ENCODE measurements at regions not wholly inside any gene's neighbourhood (a gene's known extent, or its start where the extent isn't known, plus 50 kb on each side); places are given as distances from the start of the nearest gene placed in this dataset.

GRCh38 chr18:44093253-44093652 is 587.4 kb upstream of the SETBP1 start:
- no peak for ATAC-seq
- Mint-ChIP-seq H3K27ac (no peak overlapping the region), H3K27me3 (no peaks in the 10 kb centered on the region), H3K4me3 (no peak overlapping the region), H3K36me3 (ENCODE audit: low read depth) (no peaks in the 10 kb centered on the region), H3K4me1 (no peaks in the 10 kb centered on the region)
- no peak for DNase-seq
- H3K9me3 ChIP-seq (ENCODE audit: control insufficient read depth, low read length, poor library complexity, severe bottlenecking), result no peaks in the 10 kb centered on the region

DNA sequence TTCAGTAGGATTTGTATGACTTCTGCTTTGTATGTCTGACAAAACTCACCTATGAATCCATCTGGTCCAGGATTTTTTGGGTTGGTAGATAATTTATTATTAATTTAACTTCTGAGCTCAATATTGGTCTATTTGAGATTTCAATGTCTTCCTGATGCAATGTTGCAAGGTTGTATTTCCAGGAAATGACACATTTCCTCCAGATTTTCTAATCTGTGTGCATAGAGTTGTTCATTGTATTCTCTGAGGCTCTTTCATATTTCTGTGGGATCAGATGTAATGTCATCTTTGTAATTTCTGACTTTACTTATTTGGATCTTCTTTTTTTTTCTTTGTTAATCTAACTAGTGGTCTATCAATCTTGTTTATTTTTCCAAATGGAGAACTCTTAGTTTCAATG is 584.7 kb upstream of the SETBP1 start:
- H3K27ac Mint-ChIP-seq, result no peak overlapping the region
- no peak overlapping the region for H3K4me3 Mint-ChIP-seq
- no peaks in the 10 kb centered on the region for H3K27me3 Mint-ChIP-seq
- DNase-seq (no peak), ATAC-seq (no peak)
- H3K36me3 Mint-ChIP-seq (ENCODE audit: low read depth), result no peaks in the 10 kb centered on the region
- H3K9me3 ChIP-seq (ENCODE audit: control insufficient read depth, low read length, poor library complexity, severe bottlenecking), result no peaks in the 10 kb centered on the region
- H3K4me1 Mint-ChIP-seq, result no peaks in the 10 kb centered on the region

- Mint-ChIP-seq H3K4me3 (no peak overlapping the region), H3K27me3 (no peaks in the 10 kb centered on the region), H3K36me3 (ENCODE audit: low read depth) (no peaks in the 10 kb centered on the region), H3K4me1 (no peaks in the 10 kb centered on the region), H3K27ac (no peak overlapping the region)
- DNase-seq, result no peak
- no peak for ATAC-seq
- H3K9me3 ChIP-seq (ENCODE audit: control insufficient read depth, low read length, poor library complexity, severe bottlenecking), result no peaks in the 10 kb centered on the region
These were observed 582.1 kb upstream of the SETBP1 start for GRCh38 chr18:44098551-44099098.

DNA sequence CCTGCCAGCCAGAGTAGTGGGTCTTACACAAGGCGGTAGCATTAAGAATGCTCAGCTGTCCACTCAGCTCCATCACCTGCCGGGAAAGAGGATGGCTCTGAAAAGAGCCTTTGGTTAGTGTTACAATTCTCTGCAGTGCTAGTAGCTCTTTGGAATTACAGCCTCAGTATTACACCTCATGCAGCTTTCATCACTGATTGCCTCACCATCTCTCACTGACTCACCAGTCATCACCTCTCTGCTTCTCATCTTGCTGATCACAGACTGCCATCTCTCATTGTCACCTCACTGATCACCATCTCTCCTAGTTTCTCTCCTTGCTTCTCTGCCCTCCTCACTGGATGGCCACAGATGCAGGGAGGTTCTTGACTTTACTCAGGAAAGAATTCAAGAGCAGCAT is 573.5 kb upstream of the SETBP1 start:
- H3K4me3 Mint-ChIP-seq, result no peak overlapping the region
- H3K9me3 ChIP-seq (ENCODE audit: control insufficient read depth, low read length, poor library complexity, severe bottlenecking), result no peaks in the 10 kb centered on the region
- H3K36me3 Mint-ChIP-seq (ENCODE audit: low read depth), result no peaks in the 10 kb centered on the region
- H3K27me3 Mint-ChIP-seq, result no peaks in the 10 kb centered on the region
- ATAC-seq, result no peak
- no peak for DNase-seq
- no peaks in the 10 kb centered on the region for H3K4me1 Mint-ChIP-seq
- H3K27ac Mint-ChIP-seq, result no peak overlapping the region

GRCh38 chr18:44111337-44111736 is 569.4 kb upstream of the SETBP1 start:
- Mint-ChIP-seq H3K36me3 (ENCODE audit: low read depth) (no peaks in the 10 kb centered on the region), H3K4me1 (no peaks in the 10 kb centered on the region), H3K27ac (no peak overlapping the region), H3K27me3 (no peaks in the 10 kb centered on the region), H3K4me3 (no peak overlapping the region)
- DNase-seq, result no peak
- H3K9me3 ChIP-seq (ENCODE audit: control insufficient read depth, low read length, poor library complexity, severe bottlenecking), result no peaks in the 10 kb centered on the region
- no peak for ATAC-seq

- no peaks in the 10 kb centered on the region for H3K27me3 Mint-ChIP-seq
- no peak for DNase-seq
- H3K36me3 Mint-ChIP-seq (ENCODE audit: low read depth), result no peaks in the 10 kb centered on the region
These were observed 562.9 kb upstream of the SETBP1 start for GRCh38 chr18:44117821-44118220.

GRCh38 chr18:44119607-44120006 is 561.1 kb upstream of the SETBP1 start:
- H3K36me3 Mint-ChIP-seq (ENCODE audit: low read depth), result no peaks in the 10 kb centered on the region
- no peaks in the 10 kb centered on the region for H3K27me3 Mint-ChIP-seq
- H3K27ac Mint-ChIP-seq, result no peak overlapping the region
- DNase-seq, result no peak
- no peak for ATAC-seq
- no peaks in the 10 kb centered on the region for H3K4me1 Mint-ChIP-seq
- H3K4me3 Mint-ChIP-seq, result no peak overlapping the region
- no peaks in the 10 kb centered on the region for H3K9me3 ChIP-seq (ENCODE audit: control insufficient read depth, low read length, poor library complexity, severe bottlenecking)

More at GRCh38 chr18:44117821-44118220, 562.9 kb upstream of the SETBP1 start:
- Mint-ChIP-seq H3K4me3 (no peak overlapping the region), H3K4me1 (no peaks in the 10 kb centered on the region), H3K27ac (no peak overlapping the region)
- no peak for ATAC-seq
- no peaks in the 10 kb centered on the region for H3K9me3 ChIP-seq (ENCODE audit: control insufficient read depth, low read length, poor library complexity, severe bottlenecking)

DNA sequence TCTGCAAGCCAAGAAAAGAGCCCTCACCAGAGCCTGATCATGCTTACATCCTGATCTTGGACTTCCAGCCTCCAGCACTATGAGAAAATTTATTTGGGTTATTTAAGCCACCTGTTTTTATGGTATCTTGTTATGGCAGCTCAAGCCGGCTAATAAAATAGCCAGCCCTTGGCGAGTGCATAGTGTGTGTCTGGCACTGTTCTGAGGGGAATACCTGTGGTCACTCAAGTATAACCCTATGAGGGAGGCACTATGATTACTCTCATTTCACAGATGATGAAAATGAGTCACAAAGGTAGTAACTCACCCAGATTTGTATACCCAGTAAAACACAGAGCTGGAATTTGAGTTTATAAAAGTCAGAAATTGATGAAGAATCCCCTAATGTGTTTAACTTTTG is 556.9 kb upstream of the SETBP1 start:
- no peak for DNase-seq

DNA sequence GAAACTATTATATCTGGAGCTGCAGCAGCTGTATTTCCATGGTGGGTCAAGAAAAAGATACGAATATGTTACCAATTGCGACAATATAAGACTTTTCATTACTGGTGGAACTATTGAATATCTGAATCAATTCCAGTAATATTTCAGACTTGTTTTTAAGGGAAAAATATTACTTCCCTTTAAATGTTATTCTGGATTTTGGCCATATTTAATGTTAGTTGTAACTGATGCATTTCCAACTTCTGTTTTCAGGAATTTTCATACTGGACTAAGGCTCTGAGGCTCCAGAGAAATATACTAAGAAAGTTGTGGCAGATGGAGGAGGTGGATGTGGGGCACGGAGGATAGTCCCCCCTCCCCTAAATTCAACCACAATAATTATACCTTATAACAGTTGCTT is 555.2 kb upstream of the SETBP1 start:
- H3K27me3 Mint-ChIP-seq, result no peaks in the 10 kb centered on the region
- no peaks in the 10 kb centered on the region for H3K36me3 Mint-ChIP-seq (ENCODE audit: low read depth)
- no peak overlapping the region for H3K4me3 Mint-ChIP-seq
- DNase-seq (no peak), ATAC-seq (no peak)
- no peaks in the 10 kb centered on the region for H3K4me1 Mint-ChIP-seq
- H3K27ac Mint-ChIP-seq, result no peak overlapping the region
- H3K9me3 ChIP-seq (ENCODE audit: control insufficient read depth, low read length, poor library complexity, severe bottlenecking), result no peaks in the 10 kb centered on the region

More for the DNA sequence above, 556.9 kb upstream of the SETBP1 start:
- Mint-ChIP-seq H3K4me1 (no peaks in the 10 kb centered on the region), H3K36me3 (ENCODE audit: low read depth) (no peaks in the 10 kb centered on the region), H3K27me3 (no peaks in the 10 kb centered on the region), H3K27ac (no peak overlapping the region), H3K4me3 (no peak overlapping the region)
- no peaks in the 10 kb centered on the region for H3K9me3 ChIP-seq (ENCODE audit: control insufficient read depth, low read length, poor library complexity, severe bottlenecking)
- ATAC-seq, result no peak

GRCh38 chr18:44126598-44126997 is 554.1 kb upstream of the SETBP1 start:
- Mint-ChIP-seq H3K36me3 (ENCODE audit: low read depth) (no peaks in the 10 kb centered on the region), H3K27ac (no peak overlapping the region), H3K27me3 (no peaks in the 10 kb centered on the region), H3K4me3 (no peak overlapping the region), H3K4me1 (no peaks in the 10 kb centered on the region)
- ATAC-seq (no peak), DNase-seq (no peak)
- H3K9me3 ChIP-seq (ENCODE audit: control insufficient read depth, low read length, poor library complexity, severe bottlenecking), result no peaks in the 10 kb centered on the region

DNA sequence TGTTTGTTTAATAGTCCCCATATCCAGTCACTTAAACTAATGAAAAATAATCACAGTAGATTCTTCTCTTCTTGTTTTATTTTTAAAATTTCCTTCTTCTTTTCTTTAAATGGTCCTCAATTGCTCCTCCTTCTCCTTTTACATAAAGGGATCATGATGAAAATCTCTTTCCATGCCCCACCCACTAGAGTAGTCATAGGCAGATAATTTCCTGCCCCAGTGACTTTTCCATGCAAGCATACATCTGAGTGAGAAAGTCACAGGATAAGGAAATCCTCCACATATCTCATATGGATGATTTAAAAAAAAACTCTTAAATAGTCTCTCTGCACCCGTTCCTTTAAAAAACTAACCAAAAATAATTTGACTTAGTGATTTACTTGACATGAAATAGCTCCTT is 552.3 kb upstream of the SETBP1 start:
- ATAC-seq (no peak), DNase-seq (no peak)
- Mint-ChIP-seq H3K36me3 (ENCODE audit: low read depth) (no peaks in the 10 kb centered on the region), H3K4me1 (no peaks in the 10 kb centered on the region), H3K27ac (no peak overlapping the region), H3K4me3 (no peak overlapping the region), H3K27me3 (no peaks in the 10 kb centered on the region)
- no peaks in the 10 kb centered on the region for H3K9me3 ChIP-seq (ENCODE audit: control insufficient read depth, low read length, poor library complexity, severe bottlenecking)

GRCh38 chr18:44130376-44130942 is 550.2 kb upstream of the SETBP1 start:
- H3K36me3 Mint-ChIP-seq (ENCODE audit: low read depth), result no peaks in the 10 kb centered on the region
- ATAC-seq, result no peak
- DNase-seq, result no peak
- no peaks in the 10 kb centered on the region for H3K27me3 Mint-ChIP-seq
- no peak overlapping the region for H3K27ac Mint-ChIP-seq
- no peaks in the 10 kb centered on the region for H3K9me3 ChIP-seq (ENCODE audit: control insufficient read depth, low read length, poor library complexity, severe bottlenecking)
- no peak overlapping the region for H3K4me3 Mint-ChIP-seq
- no peaks in the 10 kb centered on the region for H3K4me1 Mint-ChIP-seq

DNA sequence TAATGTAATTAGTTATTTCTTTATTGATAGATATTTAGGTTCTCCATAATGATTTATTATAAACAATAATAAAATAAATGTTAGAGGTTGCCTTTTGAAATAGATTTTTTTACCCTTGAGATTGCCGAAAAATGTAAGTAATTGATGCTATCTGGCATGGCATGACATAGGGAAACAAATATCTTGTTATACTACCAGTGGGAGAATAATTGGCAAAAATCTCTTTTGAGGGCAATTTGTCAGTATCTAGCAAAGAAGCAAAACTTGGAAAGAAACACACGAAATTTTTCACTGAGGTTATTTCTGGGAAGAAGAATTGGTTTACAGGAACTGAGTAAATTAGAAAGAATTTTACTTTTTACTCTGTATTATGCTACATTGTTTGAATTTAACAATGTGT is 547.2 kb upstream of the SETBP1 start:
- no peak overlapping the region for H3K27ac Mint-ChIP-seq
- ATAC-seq (no peak), DNase-seq (no peak)
- H3K9me3 ChIP-seq (ENCODE audit: control insufficient read depth, low read length, poor library complexity, severe bottlenecking), result no peaks in the 10 kb centered on the region
- H3K4me1 Mint-ChIP-seq, result no peaks in the 10 kb centered on the region
- no peaks in the 10 kb centered on the region for H3K27me3 Mint-ChIP-seq
- H3K4me3 Mint-ChIP-seq, result no peak overlapping the region
- no peaks in the 10 kb centered on the region for H3K36me3 Mint-ChIP-seq (ENCODE audit: low read depth)

- ATAC-seq, result no peak
These were observed 546.2 kb upstream of the SETBP1 start for GRCh38 chr18:44134447-44134846.

More at GRCh38 chr18:44134447-44134846, 546.2 kb upstream of the SETBP1 start:
- Mint-ChIP-seq H3K36me3 (ENCODE audit: low read depth) (no peaks in the 10 kb centered on the region), H3K27ac (no peak overlapping the region), H3K4me3 (no peak overlapping the region), H3K27me3 (no peaks in the 10 kb centered on the region), H3K4me1 (no peaks in the 10 kb centered on the region)
- no peaks in the 10 kb centered on the region for H3K9me3 ChIP-seq (ENCODE audit: control insufficient read depth, low read length, poor library complexity, severe bottlenecking)
- no peak for DNase-seq

Data from T-helper 17 cell (primary cell).